ENCODE measurements at regions not wholly inside any gene's neighbourhood (a gene's known extent, or its start where the extent isn't known, plus 50 kb on each side); places are given as distances from the start of the nearest gene placed in this dataset.
"Not testable (repeated sequence)": the region's sequence is repeated elsewhere in the genome, so short reads cannot be mapped to it uniquely, and the experiment has no call there.

DNA sequence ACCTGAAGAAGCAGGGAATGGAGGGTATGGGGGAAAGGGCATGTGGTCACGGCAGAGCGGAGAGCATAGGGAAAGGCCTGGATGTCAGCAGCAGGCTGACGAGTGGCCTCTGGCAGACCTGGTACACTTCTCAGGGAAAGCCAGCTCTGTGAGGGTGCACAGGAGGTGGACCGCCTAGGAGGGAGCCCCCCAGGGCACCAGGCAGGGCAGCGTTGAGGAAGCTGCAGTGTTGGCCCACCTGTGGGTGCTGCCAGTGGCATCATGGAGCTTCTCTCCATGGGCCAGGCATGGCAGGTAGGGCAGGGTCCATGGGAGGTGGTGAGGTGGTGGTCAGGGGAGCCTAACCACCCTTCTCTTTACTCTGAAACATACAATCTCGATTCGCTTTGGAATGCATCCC, 143.0 kb upstream of the PITX1 start:
- DNase-seq = no peak

DNA sequence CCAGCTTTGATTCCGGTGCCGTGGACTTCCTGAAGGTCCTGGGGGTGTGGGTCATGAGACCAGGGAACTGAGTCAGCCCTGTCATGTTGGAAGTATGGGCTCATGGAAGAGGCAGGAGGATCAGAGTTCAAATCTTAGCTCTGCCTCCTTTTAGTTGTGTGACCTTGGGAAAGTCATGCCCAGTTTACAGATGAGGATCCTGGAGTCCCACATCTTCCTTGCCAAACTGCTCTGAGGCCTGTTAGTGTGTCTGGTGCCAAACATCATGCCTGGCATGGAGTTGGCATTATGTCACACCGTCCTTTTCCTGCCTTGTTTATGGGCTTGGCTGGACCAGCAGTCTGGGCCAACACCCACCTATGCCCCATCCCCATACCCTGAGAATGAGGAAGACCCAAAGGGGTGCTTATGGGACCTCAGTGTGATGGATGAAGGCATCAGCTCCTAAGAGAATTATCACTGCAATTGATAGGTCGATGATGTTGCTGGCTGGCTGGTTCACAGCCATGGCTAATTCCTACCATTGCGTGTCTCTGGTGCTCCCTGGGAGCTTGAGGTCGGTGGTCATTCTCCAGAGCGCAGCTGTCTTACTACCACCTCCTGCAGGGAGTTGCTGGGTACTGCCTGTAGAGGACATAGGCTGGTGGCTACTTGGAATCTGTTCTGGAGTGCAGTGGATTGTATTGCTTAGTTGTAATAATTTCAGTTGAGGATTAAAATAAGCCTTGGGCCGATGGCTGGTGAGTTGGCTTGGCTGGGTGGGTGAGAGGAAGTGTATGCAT, 140.5 kb upstream of the PITX1 start:
- no peak for DNase-seq

DNA sequence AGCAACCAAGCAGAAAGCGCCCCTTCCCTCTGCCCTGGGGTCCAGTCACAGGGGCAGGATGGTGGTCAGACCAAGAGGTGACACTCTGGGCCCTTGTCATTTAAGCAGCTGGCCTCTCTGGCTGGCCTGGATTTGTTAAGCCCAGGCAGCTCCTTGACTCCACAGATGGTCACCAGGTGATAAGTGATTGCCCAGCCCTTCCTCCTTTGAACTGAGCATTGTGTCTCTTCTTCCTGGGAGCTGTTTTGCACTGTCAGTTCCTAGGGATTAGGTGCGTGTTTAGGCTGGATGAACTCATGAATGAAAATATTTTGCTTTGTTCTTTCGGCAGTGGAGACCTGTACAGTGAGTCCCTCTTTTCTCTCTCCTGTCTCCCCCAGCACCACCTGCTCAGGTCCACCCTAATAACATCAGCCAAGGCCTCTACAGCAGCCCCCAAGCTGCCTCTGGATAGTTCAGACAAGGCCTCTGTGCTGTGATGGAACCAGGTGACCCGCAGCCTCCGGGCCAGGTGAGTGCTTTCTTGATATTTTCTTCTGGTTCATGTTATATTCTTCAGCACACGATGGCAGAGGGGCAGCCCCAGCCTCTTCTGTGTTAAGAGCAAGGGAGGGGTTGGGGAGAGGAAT, 139.7 kb upstream of the PITX1 start:
- no peak for DNase-seq

DNA sequence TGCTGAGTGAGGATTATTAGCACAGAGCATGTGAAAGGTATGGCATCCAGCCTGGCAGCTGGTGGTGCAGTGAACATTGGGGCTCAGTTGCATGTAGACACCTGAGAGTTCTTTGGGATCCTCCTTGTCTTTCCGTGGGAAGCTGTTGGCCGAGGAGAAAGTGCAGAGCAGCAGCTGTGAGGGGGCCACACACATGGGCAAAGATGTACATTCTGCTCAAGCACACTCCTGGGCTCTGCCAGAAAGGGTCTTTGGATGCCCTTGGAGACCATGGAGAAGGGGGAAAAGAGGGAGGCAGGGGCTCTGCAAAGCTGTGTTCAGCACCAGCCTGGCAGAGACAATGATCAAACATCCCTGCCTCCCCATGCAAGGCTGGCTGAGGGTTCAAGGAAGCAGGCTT, 138.7 kb upstream of the PITX1 start:
- no peak for DNase-seq

DNA sequence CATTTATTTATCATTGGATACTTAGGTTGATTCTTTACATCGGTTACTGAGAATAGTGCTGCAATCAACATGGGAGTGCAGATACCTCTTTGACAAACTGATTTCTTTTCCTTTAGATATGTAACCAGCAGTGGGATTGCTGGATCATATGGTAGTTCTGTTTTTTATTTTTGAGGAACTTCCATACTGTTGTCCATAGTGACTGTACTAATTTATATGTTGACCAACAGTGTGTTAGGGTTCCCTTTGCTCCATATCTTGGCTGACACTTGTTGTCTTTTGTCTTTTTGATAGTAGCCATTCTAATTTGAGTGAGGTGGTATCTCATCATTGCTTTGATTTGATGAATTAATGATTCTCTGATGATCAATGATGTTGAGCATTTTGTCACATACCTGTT, 137.3 kb upstream of the PITX1 start:
- no peak for DNase-seq

DNA sequence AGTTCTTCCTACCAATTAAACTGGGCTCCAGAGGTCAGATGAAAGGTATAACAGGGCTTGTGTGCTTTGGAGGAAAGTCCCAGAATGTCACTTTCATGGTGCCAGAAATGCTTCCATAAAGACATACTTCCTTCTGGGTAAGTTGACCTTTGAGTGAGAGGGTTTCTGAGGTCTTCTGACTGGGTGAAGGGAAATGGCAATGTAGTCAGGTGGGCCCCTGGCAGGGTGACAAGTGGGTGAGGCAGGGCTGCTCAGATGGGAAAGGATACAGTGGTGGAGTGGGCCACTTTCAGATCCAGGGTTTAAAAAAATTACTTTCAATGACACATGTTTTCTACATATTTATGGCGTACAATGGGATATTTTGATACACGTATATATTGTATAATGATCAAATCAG, 136.5 kb upstream of the PITX1 start:
- no peak for DNase-seq

DNA sequence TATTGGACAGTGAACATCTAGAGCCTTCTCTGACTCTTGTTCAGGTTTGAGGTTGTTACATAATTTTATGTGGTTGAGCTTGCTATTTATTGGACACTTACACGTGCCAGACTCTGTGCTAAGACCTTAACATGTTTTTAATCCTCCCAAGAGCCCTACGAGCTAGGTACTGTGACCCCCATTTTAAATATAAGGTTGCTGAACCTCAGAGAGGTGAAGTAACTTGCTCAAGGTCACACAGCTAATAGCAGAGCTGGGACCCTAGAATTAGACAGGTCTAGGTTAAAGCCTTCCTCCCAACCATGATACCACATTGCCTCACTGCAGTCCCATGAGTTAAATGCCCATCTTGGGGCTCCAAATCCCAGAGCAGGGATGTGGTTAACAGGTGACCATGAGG, 135.7 kb upstream of the PITX1 start:
- no peak for DNase-seq

DNA sequence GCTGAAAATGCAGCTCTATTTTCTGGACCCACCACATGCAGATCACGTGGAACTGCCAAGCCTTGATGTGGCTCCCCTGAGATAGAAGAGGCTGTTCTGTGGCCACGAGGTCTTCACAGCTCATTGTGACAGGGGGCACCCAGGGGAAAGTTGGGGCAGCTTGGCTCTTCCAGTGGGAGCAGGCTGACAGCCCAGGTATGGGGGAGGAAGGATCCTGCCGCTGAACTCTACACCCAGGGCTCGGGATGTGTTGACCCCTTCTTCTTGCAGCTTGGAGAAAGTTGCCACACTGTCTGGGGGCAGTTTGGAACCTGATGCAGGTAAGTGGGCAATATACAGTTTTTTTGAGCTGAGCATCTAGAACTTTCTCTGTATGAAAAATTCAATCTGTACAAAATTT, 133.6 kb upstream of the PITX1 start:
- no peak for DNase-seq

DNA sequence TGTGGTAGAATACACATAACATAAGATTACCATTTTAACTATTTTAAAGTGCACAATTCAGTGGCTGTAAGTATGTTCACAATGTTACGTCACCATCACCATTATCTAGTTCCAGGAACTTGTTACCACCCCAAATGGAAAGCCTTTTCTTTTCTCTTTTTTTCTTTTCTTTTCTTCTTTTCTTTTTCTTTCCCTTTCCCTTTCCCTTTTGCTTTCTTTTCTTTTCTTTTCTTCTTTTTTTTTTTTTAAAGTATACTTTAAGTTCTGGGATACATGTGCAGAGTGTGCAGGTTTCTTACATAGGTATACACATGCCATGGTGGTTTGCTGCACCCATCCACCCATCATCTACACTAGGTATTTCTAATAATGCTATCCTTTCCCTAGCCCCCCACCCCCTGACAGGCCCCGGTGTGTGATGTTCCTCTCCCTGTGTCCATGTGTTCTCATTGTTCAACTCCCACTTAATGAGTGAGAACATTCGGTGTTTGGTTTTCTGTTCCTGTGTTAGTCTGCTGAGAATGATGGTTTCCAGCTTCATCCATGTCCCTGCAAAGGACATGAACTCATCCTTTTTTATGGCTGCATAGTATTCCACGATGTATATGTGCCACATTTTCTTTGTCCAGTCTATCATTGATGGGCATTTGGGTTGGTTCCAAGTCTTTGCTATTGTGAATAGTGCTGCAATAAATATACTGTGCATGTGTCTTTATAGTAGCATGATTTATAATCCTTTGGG, 131.0 kb upstream of the PITX1 start:
- DNase-seq = not testable (repeated sequence)

DNA sequence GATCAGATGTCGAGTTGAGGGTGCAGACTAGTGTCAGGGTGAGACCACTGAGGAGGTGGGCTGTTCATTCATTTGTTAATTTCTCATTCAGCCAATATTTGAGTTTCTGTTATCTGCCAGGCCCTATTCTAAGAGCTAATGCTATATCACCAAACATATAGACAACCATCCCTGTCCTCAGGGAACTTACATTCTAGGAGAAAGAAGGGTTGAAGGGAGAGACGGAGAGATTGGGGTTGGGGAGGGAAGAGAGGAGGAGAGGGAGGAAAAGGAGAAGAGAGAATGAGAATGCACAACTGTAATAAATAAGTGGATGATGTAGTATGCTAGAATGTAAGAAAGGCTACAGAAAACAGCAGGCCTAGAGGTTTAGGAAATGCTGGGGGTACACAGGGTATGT, 129.9 kb upstream of the PITX1 start:
- no peak for DNase-seq

DNA sequence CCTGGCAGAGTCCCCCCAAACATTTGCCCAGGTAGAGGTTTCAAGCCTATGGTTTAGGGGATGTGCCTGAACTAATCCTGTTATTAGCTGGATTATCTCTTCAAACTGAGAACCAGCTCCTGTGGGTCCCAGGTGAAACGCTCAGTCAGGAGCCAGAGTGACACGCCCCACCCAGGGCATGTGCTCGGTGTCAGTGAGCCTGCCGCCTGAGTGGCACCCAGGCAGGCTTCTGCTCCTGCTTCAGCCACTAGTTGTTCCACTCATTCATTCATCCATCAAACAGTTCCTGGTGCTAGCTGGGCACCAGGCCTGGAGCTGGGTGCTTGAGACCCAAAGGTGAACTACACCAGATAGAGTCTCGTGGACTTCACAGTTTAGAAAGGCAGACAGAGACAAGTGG, 129.4 kb upstream of the PITX1 start:
- no peak for DNase-seq

DNA sequence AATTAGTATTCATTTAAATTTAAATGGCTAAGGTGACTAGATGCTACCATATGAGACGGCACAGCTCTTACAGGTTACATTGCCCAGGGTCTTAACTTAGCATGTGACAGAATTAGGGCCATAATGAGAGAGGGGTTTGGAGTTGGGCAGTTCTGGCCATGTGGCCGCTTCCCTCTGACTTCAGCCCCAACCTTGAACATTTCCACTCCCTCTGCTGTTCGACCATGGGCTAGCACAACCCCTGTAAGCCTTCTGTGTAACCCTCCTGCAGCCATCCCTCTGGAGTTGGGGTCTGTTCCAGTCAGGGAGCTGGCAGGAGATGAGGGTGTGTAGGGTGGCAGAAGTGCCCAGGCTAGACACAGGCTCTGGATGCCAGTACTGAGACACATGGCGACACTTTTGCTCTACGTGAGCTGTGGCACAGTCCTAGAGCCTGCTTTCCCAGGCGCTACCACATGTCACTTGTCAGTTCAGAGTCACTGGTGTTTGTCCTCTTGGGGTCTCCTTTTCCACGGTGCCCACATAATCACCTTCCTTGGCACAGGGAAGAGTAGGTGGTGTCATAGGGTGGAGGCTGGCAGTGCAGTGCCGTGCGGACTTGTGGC, 128.7 kb upstream of the PITX1 start:
- DNase-seq = no peak

DNA sequence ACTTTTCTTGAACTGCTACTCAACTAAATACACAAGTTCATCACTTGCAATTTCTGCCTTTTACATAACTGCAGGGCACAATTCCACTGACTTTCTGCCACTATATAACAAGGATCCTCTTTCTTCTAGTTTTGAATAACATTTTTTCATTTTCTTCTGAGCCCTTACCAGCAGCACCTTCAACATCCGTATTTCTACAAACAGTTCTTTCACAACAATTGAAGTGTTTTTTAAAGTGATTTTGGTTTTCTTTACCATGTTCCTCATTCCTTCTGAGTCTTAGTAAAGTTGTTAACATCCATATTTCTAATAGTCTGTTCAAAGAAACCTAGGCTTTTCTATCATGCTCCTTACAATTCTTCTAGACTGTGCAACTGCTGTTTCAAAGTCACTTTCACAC, 127.2 kb upstream of the PITX1 start:
- no peak for DNase-seq

DNA sequence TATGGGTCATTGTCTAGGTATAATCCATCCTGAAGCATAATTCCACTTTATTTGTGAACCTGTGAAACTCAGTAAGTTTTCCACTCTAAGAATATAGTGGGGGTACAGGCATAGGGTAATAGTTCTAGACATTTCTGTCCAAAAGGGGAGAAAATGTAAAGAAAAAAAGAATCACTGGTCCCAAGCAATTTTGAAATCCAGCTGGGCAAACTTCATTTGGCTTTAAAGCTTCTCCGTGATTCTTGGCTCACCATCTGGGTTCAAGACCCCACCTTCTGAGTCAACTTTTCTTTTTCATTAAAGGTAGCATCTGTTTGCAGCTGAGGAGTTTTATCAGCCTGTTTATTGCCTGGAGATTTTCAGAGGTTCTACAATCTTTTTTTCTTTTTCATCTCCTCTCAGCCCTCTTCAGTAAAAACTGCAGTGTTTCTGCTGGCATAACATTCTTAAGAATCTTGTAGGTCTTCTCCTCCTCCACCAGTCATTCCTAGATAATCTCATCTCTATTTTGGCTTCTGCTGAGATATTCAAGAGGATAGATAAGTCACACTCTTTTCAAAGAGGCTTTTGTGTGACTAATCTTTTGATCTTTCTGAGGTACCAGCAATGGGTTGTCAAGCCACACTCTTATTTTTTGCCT, 126.1 kb upstream of the PITX1 start:
- no peak for DNase-seq

DNA sequence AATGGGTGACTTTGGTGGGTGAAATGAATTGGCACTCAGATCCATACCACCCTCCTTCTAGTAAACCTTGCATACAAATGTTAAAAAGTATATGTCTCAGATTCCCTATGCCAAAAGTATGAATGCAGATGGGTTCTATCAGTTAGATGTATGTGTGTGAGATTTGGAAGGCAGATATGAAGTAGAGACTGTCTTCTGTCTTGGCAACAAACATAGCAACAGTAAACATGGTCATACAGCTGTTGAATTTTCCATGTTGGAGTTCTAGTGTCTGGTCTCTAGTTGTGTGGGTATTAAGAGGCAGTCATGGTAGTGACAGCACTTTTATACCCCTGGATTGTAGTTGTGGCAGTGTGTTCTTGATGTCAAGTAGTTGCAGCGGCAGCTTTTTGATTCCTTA, 125.6 kb upstream of the PITX1 start:
- no peak for DNase-seq

DNA sequence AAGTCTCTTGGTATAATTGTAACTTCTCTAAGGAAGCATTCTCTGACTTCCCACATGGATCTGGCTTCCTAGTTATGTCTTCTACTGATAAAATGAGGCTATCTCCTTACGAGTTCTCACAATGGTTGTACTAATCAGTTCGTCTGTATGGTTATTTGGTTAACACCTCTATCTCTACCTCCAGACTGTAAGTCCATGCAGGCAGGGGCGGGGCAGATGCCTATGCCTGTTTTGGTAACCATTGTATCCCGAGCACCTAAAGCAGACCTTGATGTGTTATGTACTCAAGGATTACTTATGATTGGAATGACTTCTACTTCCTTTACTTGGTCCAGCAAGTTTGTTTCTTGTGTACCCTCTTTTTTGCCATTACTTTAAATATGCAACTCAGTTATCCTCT, 125.0 kb upstream of the PITX1 start:
- no peak for DNase-seq

DNA sequence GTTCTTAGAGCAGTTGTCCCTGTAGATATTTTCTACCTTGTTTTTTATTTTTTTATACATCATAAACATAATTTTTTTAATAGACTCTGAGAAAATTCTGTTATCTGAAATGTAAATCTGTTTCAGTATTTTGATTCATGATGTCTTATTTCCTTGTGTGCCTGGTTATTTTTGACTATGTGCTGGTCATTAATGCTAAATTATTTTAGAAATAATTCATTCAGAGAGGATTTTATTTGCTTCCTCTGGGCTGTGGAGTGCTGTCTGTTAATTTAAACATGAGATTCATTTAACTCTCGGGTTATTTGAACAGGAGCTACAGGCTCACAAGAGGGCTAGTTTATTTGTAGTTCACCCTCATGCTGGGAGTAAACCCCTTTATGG, 124.3 kb upstream of the PITX1 start:
- no peak for DNase-seq

DNA sequence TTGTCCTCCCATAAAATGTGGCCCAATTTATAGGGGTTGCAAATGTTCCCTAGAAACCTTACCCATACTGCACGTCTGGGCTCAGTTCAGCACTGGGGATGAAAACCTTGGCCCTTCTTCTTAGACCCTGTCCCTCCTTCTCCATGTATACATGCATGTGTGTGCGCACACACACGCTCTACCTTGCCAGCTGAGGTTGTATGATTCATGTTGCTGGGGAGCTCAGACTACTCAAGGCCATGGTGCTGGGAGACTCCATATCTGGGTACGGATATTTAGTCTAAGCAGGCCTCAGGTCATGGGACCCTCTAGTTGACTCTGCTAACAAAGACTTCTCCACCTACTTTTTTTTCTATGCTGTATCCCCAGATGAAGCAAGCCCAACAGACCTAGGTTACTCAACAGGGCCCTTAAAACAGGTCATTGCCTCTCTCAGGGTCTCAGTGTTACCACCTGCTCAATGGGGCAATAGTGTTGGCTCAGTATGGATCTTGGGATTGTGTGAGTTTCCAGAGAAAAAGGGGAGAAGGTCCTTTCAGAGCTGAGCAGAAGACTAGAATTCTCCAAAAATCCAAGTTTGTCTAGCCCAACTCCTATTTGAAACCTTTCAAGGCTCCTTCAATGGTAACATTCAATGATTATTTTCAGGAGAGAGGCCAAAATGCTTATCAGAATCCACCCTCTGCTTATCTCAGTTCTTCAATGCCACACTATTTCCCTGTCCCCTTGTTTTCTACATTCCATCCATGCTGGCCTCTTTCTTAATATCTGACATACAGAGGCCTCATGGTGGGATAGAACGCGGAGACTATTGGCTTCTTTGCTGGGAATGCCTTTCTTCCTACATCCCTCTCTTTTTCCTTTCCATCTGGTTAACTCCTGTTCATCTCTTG, 123.6 kb upstream of the PITX1 start:
- no peak for DNase-seq

DNA sequence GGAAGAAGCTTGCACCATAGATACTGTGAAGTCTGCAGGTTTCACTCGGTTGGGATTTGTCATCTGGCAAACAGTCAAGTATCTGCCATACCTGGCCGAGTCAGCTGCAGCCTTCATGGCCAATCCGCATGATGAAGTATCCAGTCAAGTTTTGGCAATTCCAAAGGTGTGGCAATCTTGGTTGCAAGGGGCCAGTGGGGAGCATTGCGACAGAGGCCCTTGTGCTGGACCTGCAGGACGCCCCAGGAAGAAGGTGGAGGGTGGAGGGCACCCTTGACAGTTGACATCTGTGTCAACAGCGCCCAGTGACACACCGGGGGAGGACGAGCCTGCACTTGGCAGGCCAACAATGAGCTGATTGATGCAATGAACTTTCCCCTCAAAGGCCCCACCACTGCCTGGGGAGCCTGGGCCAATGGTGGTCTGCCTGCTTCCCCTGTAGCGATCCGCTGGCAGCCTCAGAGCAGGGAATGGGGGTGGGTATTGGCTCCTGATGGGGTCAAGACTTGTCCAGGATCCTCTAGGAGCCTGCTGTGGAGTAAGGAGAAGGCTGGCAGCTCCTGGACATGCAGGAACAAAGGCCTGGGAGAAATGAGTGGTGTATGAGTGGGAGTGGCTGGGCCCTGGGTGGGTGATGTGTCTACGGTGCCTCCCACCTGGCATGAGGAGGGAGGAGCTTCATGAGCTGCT, 122.8 kb upstream of the PITX1 start:
- no peak for DNase-seq

DNA sequence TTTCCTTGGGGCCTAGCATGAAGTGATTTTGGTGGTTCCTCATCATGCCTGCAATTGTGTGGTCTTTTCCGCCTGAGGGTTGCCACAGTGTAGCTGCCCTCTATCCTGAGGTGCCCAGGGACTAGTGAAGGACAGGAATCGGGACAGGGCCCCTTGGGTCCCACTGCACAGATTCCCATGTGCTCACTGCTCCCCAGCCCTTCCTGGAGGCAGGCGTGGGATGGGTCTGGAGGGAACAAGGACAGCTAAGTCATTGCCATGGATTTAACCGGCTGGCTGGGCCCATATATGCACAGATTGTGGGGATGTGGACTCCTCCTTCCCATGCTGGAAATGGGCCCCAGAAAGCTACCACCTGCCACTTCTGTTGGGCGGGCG, 122.3 kb upstream of the PITX1 start:
- no peak for DNase-seq

DNA sequence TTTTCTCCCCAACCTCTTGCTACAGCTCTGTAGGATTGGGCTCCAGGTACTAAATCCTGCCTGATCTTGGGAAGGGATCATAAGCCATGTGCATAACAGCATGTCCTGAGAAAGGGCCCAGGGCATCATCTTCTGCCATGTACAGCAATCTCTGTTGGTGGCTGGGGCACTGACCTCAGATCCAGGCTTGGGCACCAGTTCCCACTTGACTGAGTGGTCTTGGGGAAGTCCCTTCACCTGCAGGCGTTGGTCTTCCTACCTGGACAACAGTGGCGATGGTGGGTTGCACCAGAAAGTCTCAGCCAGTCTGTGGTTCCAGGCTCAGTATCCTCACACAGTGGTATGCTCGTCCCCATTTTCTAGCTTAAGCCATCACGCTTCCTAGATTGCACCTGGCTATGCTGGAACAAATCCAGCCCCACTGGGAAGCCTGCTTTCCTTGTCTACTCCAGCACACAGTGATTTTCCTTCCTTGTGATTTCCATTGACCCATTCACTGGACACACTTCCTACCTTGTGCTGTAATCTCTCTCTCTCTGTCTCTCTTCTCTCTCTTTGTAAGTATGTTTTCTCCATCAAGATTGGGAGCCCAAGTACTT, 121.7 kb upstream of the PITX1 start:
- DNase-seq = no peak

Data from CD4-positive, alpha-beta T cell treated with Interleukin-17A for 4 hours (primary cell).